ENCODE measurements at regions not wholly inside any gene's neighbourhood (a gene's known extent, or its start where the extent isn't known, plus 50 kb on each side); places are given as distances from the start of the nearest gene placed in this dataset.
"Not testable (repeated sequence)": the region's sequence is repeated elsewhere in the genome, so short reads cannot be mapped to it uniquely, and the experiment has no call there.

- H4K20me1 ChIP-seq (ENCODE audit: control insufficient read depth, extremely low read depth, insufficient read depth, low read length); H3K4me1 ChIP-seq (ENCODE audit: control insufficient read depth, extremely low read depth, insufficient read depth, low read length); H3K36me3 ChIP-seq (ENCODE audit: control insufficient read depth in 2 of 2, extremely low read depth in 1 of 2, insufficient read depth in 2 of 2, low read length in 2 of 2); dilution Hi-C loops (cut with MboI; ENCODE audit: extremely low pct_ligation_motif_present, low sequenced_read_pairs); DNase-seq (ENCODE audit: low read depth, low spot score); FAIRE-seq; H3K27me3 ChIP-seq (ENCODE audit: control insufficient read depth, extremely low read depth, insufficient read depth, low read length); H3K4me2 ChIP-seq (ENCODE audit: control insufficient read depth, extremely low read depth, insufficient read depth, low read depth, low read length); H3K9ac ChIP-seq (ENCODE audit: control insufficient read depth, extremely low read depth, insufficient read depth, low read length); H3K9me3 ChIP-seq (ENCODE audit: control insufficient read depth, low read depth, low read length); H2AFZ ChIP-seq (ENCODE audit: control insufficient read depth, low read length); H3K4me3 ChIP-seq (ENCODE audit: control insufficient read depth in 2 of 3, extremely low read depth in 1 of 3, insufficient read depth in 2 of 3, low read depth in 1 of 3, low read length in 3 of 3); H3K9me1 ChIP-seq (ENCODE audit: control insufficient read depth, extremely low read depth, insufficient read depth, low read length); H3K79me2 ChIP-seq (ENCODE audit: control insufficient read depth, insufficient read depth, low read length); H3K27ac ChIP-seq (ENCODE audit: control insufficient read depth, insufficient read depth, low read length): not testable (repeated sequence)
Observed at GRCh38 chr15:22173029-22173998, 93.0 kb downstream of the OR4M2 start.

- H3K36me3 ChIP-seq (ENCODE audit: control insufficient read depth in 2 of 2, extremely low read depth in 1 of 2, insufficient read depth in 2 of 2, low read length in 2 of 2); H3K9ac ChIP-seq (ENCODE audit: control insufficient read depth, extremely low read depth, insufficient read depth, low read length); H3K79me2 ChIP-seq (ENCODE audit: control insufficient read depth, insufficient read depth, low read length); FAIRE-seq; H3K27me3 ChIP-seq (ENCODE audit: control insufficient read depth, extremely low read depth, insufficient read depth, low read length); H4K20me1 ChIP-seq (ENCODE audit: control insufficient read depth, extremely low read depth, insufficient read depth, low read length); H3K9me1 ChIP-seq (ENCODE audit: control insufficient read depth, extremely low read depth, insufficient read depth, low read length); H3K9me3 ChIP-seq (ENCODE audit: control insufficient read depth, low read depth, low read length); H3K4me1 ChIP-seq (ENCODE audit: control insufficient read depth, extremely low read depth, insufficient read depth, low read length); H2AFZ ChIP-seq (ENCODE audit: control insufficient read depth, low read length); DNase-seq (ENCODE audit: low read depth, low spot score); H3K27ac ChIP-seq (ENCODE audit: control insufficient read depth, insufficient read depth, low read length); dilution Hi-C loops (cut with MboI; ENCODE audit: extremely low pct_ligation_motif_present, low sequenced_read_pairs); H3K4me2 ChIP-seq (ENCODE audit: control insufficient read depth, extremely low read depth, insufficient read depth, low read depth, low read length); H3K4me3 ChIP-seq (ENCODE audit: control insufficient read depth in 2 of 3, extremely low read depth in 1 of 3, insufficient read depth in 2 of 3, low read depth in 1 of 3, low read length in 3 of 3): not testable (repeated sequence)
Observed at GRCh38 chr15:22174088-22174487, 93.8 kb downstream of the OR4M2 start.

DNA sequence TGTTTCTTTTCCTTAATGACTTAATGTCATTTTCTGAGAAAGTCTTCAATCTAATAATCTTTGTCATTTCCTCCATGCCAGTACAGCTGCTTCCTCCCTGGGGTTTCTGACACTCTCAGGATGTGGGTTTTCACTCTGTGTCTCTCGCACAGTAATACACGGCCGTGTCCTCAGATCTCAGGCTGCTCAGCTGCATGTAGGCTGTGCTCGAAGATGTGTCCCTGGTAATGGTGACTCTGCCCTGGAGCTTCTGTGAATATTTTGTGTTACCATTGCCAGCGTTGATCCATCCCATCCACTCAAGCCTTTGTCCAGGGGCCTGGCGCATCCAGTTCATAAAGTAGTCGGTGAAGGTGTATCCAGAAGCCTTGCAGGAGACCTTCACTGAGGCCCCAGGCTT, 97.6 kb downstream of the OR4M2 start:
- not testable (repeated sequence) for H3K79me2 ChIP-seq (ENCODE audit: control insufficient read depth, insufficient read depth, low read length)

DNA sequence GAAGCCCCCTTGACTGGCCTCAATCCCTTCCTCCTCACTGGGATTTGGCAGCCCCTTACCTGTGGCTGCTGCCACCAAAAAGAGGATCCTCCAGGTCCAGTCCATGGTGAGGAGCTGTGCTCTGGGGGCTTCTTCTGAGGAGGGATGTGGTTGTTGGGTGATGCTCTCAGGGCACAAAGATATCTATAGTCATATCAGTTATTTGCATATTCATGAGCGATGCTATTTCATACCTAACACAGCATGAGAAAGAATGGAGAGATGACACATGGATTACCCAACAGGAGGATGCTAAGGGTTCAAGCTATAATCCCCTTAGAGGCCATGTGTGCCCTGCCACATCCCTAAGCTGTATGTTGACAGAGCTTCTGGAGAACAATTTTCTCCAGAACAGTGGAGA, 98.1 kb downstream of the OR4M2 start:
- H3K9ac ChIP-seq (ENCODE audit: control insufficient read depth, extremely low read depth, insufficient read depth, low read length); H3K4me2 ChIP-seq (ENCODE audit: control insufficient read depth, extremely low read depth, insufficient read depth, low read depth, low read length); H3K27me3 ChIP-seq (ENCODE audit: control insufficient read depth, extremely low read depth, insufficient read depth, low read length); H3K9me1 ChIP-seq (ENCODE audit: control insufficient read depth, extremely low read depth, insufficient read depth, low read length); H3K27ac ChIP-seq (ENCODE audit: control insufficient read depth, insufficient read depth, low read length); DNase-seq (ENCODE audit: low read depth, low spot score); FAIRE-seq; H4K20me1 ChIP-seq (ENCODE audit: control insufficient read depth, extremely low read depth, insufficient read depth, low read length); H3K79me2 ChIP-seq (ENCODE audit: control insufficient read depth, insufficient read depth, low read length); H3K4me1 ChIP-seq (ENCODE audit: control insufficient read depth, extremely low read depth, insufficient read depth, low read length); H3K4me3 ChIP-seq (ENCODE audit: control insufficient read depth in 2 of 3, extremely low read depth in 1 of 3, insufficient read depth in 2 of 3, low read depth in 1 of 3, low read length in 3 of 3); H3K36me3 ChIP-seq (ENCODE audit: control insufficient read depth in 2 of 2, extremely low read depth in 1 of 2, insufficient read depth in 2 of 2, low read length in 2 of 2); H3K9me3 ChIP-seq (ENCODE audit: control insufficient read depth, low read depth, low read length); dilution Hi-C loops (cut with MboI; ENCODE audit: extremely low pct_ligation_motif_present, low sequenced_read_pairs); H2AFZ ChIP-seq (ENCODE audit: control insufficient read depth, low read length): not testable (repeated sequence)

More for the DNA sequence above, 97.6 kb downstream of the OR4M2 start:
- dilution Hi-C loops (cut with MboI; ENCODE audit: extremely low pct_ligation_motif_present, low sequenced_read_pairs); H3K27me3 ChIP-seq (ENCODE audit: control insufficient read depth, extremely low read depth, insufficient read depth, low read length); H3K4me1 ChIP-seq (ENCODE audit: control insufficient read depth, extremely low read depth, insufficient read depth, low read length); DNase-seq (ENCODE audit: low read depth, low spot score); H2AFZ ChIP-seq (ENCODE audit: control insufficient read depth, low read length); H3K36me3 ChIP-seq (ENCODE audit: control insufficient read depth in 2 of 2, extremely low read depth in 1 of 2, insufficient read depth in 2 of 2, low read length in 2 of 2); H3K4me2 ChIP-seq (ENCODE audit: control insufficient read depth, extremely low read depth, insufficient read depth, low read depth, low read length); H3K9me3 ChIP-seq (ENCODE audit: control insufficient read depth, low read depth, low read length); H3K9me1 ChIP-seq (ENCODE audit: control insufficient read depth, extremely low read depth, insufficient read depth, low read length); H4K20me1 ChIP-seq (ENCODE audit: control insufficient read depth, extremely low read depth, insufficient read depth, low read length); FAIRE-seq; H3K9ac ChIP-seq (ENCODE audit: control insufficient read depth, extremely low read depth, insufficient read depth, low read length); H3K27ac ChIP-seq (ENCODE audit: control insufficient read depth, insufficient read depth, low read length); H3K4me3 ChIP-seq (ENCODE audit: control insufficient read depth in 2 of 3, extremely low read depth in 1 of 3, insufficient read depth in 2 of 3, low read depth in 1 of 3, low read length in 3 of 3): not testable (repeated sequence)

GRCh38 chr15:22179043-22179442, 98.7 kb downstream of the OR4M2 start:
- H3K27me3 ChIP-seq (ENCODE audit: control insufficient read depth, extremely low read depth, insufficient read depth, low read length): not testable (repeated sequence)

More at GRCh38 chr15:22179043-22179442, 98.7 kb downstream of the OR4M2 start:
- FAIRE-seq; H3K9me3 ChIP-seq (ENCODE audit: control insufficient read depth, low read depth, low read length); H3K9ac ChIP-seq (ENCODE audit: control insufficient read depth, extremely low read depth, insufficient read depth, low read length); H3K79me2 ChIP-seq (ENCODE audit: control insufficient read depth, insufficient read depth, low read length); DNase-seq (ENCODE audit: low read depth, low spot score); dilution Hi-C loops (cut with MboI; ENCODE audit: extremely low pct_ligation_motif_present, low sequenced_read_pairs); H3K4me1 ChIP-seq (ENCODE audit: control insufficient read depth, extremely low read depth, insufficient read depth, low read length); H3K4me2 ChIP-seq (ENCODE audit: control insufficient read depth, extremely low read depth, insufficient read depth, low read depth, low read length); H3K36me3 ChIP-seq (ENCODE audit: control insufficient read depth in 2 of 2, extremely low read depth in 1 of 2, insufficient read depth in 2 of 2, low read length in 2 of 2); H3K9me1 ChIP-seq (ENCODE audit: control insufficient read depth, extremely low read depth, insufficient read depth, low read length); H2AFZ ChIP-seq (ENCODE audit: control insufficient read depth, low read length); H3K4me3 ChIP-seq (ENCODE audit: control insufficient read depth in 2 of 3, extremely low read depth in 1 of 3, insufficient read depth in 2 of 3, low read depth in 1 of 3, low read length in 3 of 3); H3K27ac ChIP-seq (ENCODE audit: control insufficient read depth, insufficient read depth, low read length); H4K20me1 ChIP-seq (ENCODE audit: control insufficient read depth, extremely low read depth, insufficient read depth, low read length): not testable (repeated sequence)
